Psoas muscle (tissue), 7 donors: ENCODE measurements at regions not wholly inside any gene's neighbourhood (a gene's known extent, or its start where the extent isn't known, plus 50 kb on each side); places are given as distances from the start of the nearest gene placed in this dataset.

ENCODE experiments used
- ATAC-seq, 4 donors: fragments of 200-7000 bp; cut with Tn5 transposase; one replicate each; pipeline ENCODE4 v1.9.1; 2020; ENCODE audit warnings: moderate library complexity in 3 of 4, mild to moderate bottlenecking in 2 of 4
- DNase-seq, 2 donors: peaks; one replicate each; pipeline ENCODE4 v3.0.0-alpha.2; 2020
- H3K27ac ChIP-seq: fragments of 200-600 bp; one replicate; pipeline ENCODE4 v1.8.0; 2022
- H3K27me3 ChIP-seq, 3 donors: fragments of 200-600 bp in 1 of 3; one replicate each; pipeline versions ENCODE4 v1.6.1 to v1.8.0; 2013 to 2022; ENCODE audit warnings: low read length in 2 of 3, mild to moderate bottlenecking in 2 of 3, moderate library complexity in 1 of 3; ENCODE audit not compliant: insufficient read depth in 3 of 3
- H3K36me3 ChIP-seq, 2 donors: fragments of 200-600 bp in 1 of 2; one replicate each; pipeline versions ENCODE4 v1.6.1 to v1.8.0; 2013 to 2022; ENCODE audit warnings: low read depth in 1 of 2, mild to moderate bottlenecking in 1 of 2, moderate library complexity in 1 of 2; ENCODE audit not compliant: insufficient read depth in 1 of 2
- H3K4me1 ChIP-seq: fragments of 200-600 bp; one replicate; pipeline ENCODE4 v1.8.0; 2022
- H3K4me3 ChIP-seq: fragments of 200-600 bp; one replicate; pipeline ENCODE4 v1.8.0; 2022; ENCODE audit warnings: mild to moderate bottlenecking
- H3K9me3 ChIP-seq: fragments of 200-600 bp; one replicate; pipeline ENCODE4 v1.8.0; 2022
- WGBS, 3 donors: extraction: QIAGEN DNeasy Blood & Tissue Kit; methylation state at CpG; one replicate each; pipeline versions ENCODE4 v1.1.6 to v1.1.7; 2013; 5-methylcytosine and 5-hydroxymethylcytosine counted together
- intact Hi-C, 2 donors: fragments of 100-400 bp; cut with DNase I; formaldehyde crosslinking; loops; one replicate each; pipeline versions ENCODE4 v1.11.0 to v1.14.2; 2022
- TF ChIP-seq, protein P1 (sequence below): fragments of 200-600 bp; IDR thresholded peaks from one replicate; pipeline ENCODE4 v1.8.0; 2022; ENCODE audit warnings: antibody characterized with exemption
- donor health status: healthy with polysubstance abuse.
- donor health status: DM: no; HTN: no; CAD: no; lungs with moderate emphysema.
- donor health status: Bipolar disorder and iron deficiency.
- donor health status: healthy.
- donor health status: DM: yes; HTN: yes; CAD: no.
- donor health status: DM: no; HTN: no; CAD: no.
- donor health status: DM: yes; HTN: yes; CAD: no.

DNA sequence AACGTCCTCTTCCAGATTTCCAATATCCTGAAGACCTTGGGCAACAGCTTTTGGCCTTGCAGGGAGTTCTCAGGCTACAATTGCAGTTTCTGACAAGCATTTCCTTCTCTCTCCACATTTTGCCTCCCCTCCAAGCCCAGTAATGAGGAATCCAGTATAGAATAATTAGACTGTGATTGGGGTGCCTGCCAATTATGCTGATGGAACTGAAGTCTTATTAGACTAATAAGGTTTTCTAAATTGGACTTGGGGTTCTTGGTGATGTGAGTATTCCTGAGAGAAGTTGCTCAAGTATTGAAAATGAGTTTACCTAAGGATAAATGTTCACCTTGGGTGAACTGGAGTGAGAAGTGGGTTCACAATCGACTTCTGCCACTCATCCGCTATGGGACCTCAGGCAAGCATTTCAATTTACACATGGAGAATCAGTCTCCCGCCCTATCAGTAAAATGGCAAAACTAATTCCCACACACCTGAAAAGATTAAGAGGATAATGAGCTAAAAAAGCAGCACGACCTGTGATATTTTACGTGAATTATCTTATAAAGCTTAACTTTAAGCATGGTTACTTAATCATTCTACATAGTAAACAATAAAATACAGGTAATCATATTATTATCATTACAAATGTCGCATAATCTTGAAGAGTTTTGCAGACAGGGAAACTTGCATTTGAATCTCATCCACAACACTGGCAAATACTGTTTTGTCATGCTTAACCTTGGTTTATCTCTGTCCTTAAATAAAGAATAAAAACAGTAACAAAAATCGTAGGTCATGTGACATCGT, 628.0 kb downstream of the TMEM114 start:
- no peak for DNase-seq
- ATAC-seq: no peak
- TF ChIP-seq, protein P1, sequence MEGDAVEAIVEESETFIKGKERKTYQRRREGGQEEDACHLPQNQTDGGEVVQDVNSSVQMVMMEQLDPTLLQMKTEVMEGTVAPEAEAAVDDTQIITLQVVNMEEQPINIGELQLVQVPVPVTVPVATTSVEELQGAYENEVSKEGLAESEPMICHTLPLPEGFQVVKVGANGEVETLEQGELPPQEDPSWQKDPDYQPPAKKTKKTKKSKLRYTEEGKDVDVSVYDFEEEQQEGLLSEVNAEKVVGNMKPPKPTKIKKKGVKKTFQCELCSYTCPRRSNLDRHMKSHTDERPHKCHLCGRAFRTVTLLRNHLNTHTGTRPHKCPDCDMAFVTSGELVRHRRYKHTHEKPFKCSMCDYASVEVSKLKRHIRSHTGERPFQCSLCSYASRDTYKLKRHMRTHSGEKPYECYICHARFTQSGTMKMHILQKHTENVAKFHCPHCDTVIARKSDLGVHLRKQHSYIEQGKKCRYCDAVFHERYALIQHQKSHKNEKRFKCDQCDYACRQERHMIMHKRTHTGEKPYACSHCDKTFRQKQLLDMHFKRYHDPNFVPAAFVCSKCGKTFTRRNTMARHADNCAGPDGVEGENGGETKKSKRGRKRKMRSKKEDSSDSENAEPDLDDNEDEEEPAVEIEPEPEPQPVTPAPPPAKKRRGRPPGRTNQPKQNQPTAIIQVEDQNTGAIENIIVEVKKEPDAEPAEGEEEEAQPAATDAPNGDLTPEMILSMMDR: no peak
- H3K4me3 ChIP-seq: no peak overlapping the region
- H3K4me1 ChIP-seq: no peaks in the 10 kb centered on the region
- no peaks in the 10 kb centered on the region for H3K36me3 ChIP-seq
- H3K27me3 ChIP-seq: no peaks in the 10 kb centered on the region
- H3K27ac ChIP-seq: no peak overlapping the region
- WGBS, 3 donors: 78 to 82% (median 80%) methylated on average over 9 of the region's 9 CpGs
- intact Hi-C loops: no loop called here
- no peaks in the 10 kb centered on the region for H3K9me3 ChIP-seq

DNA sequence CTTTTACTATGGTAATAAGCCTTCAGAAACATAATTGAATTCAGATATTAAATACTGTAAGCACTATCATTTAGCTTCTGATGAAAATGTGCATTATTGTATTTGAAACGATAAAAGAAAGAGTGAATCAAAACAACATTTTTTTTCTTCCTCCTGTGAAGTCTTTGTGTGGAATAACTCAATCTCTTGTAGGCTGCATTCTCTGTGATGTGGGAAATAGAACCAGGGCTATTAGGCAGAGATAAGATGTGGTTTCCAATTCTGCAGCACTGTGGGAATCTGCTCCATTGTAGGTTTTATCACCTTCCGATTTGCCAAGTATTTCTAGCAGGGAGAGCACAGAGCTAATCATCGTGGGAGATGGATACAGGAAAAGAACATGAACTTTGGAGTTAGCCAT, 624.5 kb downstream of the RBFOX1 start:
- TF ChIP-seq, protein P1: no peak
- H3K27me3 ChIP-seq: no peaks in the 10 kb centered on the region
- H3K4me3 ChIP-seq: no peak overlapping the region
- H3K9me3 ChIP-seq: no peaks in the 10 kb centered on the region
- DNase-seq: no peak
- WGBS, 3 donors: 75 to 78% (median 77%) methylated on average over 3 of the region's 3 CpGs
- intact Hi-C loops: no loop called here
- no peaks in the 10 kb centered on the region for H3K4me1 ChIP-seq
- no peak for ATAC-seq
- H3K36me3 ChIP-seq: no peaks in the 10 kb centered on the region
- no peak overlapping the region for H3K27ac ChIP-seq

DNA sequence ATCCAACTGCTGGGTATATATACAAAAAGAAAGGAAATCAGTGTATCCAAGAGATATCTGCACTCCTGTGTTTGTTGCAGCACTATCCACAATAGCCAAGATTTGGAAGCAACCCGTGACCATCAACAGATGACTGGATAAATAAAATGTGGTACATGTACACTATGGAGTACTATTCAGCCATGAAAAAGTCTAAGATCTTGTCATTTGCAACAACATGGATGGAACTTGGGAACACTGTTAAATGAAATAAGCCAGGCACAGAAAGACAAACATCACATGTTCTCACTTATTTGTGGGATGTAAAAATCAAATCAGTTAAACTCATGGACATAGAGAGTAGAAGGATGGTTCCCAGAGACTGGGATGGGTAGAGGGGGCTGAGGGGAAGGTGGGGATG, 620.7 kb downstream of the RBFOX1 start:
- TF ChIP-seq, protein P1: no peak
- WGBS, 3 donors: 78 to 89% (median 86%) methylated on average over 1 of the region's 1 CpG
- Histone ChIP-seq H3K9me3 (no peaks in the 10 kb centered on the region), H3K27ac (no peak overlapping the region), H3K27me3 (no peaks in the 10 kb centered on the region), H3K4me1 (no peaks in the 10 kb centered on the region), H3K4me3 (no peak overlapping the region), H3K36me3 (no peaks in the 10 kb centered on the region)
- DNase-seq (no peak), ATAC-seq (no peak)
- intact Hi-C loops: no loop called here

DNA sequence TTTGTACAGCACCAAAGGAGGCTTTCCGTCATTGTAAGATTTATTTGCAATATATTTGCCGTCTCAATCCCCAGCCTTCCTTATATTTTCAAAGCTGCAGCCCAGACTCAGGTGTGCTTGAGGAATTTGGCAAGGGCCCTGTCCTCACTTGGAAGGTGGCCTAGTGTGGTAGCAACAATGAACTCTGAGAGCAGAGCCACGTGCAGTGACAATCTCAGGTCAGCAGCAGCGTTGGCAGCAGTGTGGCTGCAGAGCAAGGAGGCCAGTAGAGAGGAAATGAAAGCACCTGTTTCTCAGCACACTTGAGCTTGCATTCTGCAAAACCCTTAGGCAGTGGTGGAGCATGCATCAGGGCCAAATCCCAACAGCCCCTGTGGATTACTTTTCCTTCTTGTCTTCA, 613.5 kb downstream of the RBFOX1 start:
- TF ChIP-seq, protein P1: no peak
- WGBS, 3 donors: 43 to 51% (median 45%) methylated on average over 4 of the region's 4 CpGs
- DNase-seq: no peak
- no peak for ATAC-seq
- intact Hi-C loops: no loop called here
- Histone ChIP-seq H3K9me3 (no peaks in the 10 kb centered on the region), H3K27me3 (no peaks in the 10 kb centered on the region), H3K4me3 (no peak overlapping the region), H3K36me3 (no peaks in the 10 kb centered on the region), H3K4me1 (no peaks in the 10 kb centered on the region), H3K27ac (no peak overlapping the region)

DNA sequence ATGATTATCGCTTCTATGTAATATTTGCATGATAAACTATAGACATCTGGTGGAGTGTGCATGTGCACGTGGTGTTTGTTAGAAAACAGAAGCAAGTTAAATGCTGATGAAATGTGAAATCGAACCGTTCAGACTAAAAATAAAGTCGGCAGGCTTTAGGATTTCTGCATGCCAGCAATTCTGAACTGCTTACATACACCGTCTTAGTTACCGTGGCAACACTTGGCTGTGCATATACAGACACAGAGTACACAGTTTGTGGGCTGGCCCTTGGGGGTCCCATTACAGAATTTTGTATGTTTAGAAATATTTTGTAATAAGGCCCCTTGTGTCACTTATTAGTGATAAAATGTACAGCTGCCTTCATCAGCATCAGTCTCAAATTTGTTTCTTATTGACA, 605.5 kb downstream of the RBFOX1 start:
- Histone ChIP-seq H3K4me3 (no peak overlapping the region), H3K9me3 (no peaks in the 10 kb centered on the region), H3K27me3 (peaks cover 0 to 5% (median 0%) of the 10 kb centered on the region in 3 donors), H3K27ac (no peak overlapping the region), H3K4me1 (no peaks in the 10 kb centered on the region), H3K36me3 (no peaks in the 10 kb centered on the region)
- TF ChIP-seq, protein P1: no peak
- intact Hi-C loops: no loop called here
- WGBS, 3 donors: 18 to 20% (median 20%) methylated on average over 7 of the region's 7 CpGs
- DNase-seq: no peak
- no peak for ATAC-seq
